Naive B cell (primary cell): ENCODE measurements at regions not wholly inside any gene's neighbourhood (a gene's known extent, or its start where the extent isn't known, plus 50 kb on each side); places are given as distances from the start of the nearest gene placed in this dataset.
"Not testable (repeated sequence)": the region's sequence is repeated elsewhere in the genome, so short reads cannot be mapped to it uniquely, and the experiment has no call there.

Experiments used
- ATAC-seq, 2 donors: fragments of 150-1000 bp; cut with Tn5 transposase; 2 replicates each; pipeline ENCODE4 v1.10.0; 2021; ENCODE audit warnings: low read depth in 2 of 2, mild to moderate bottlenecking in 2 of 2, moderate library complexity in 2 of 2
- DNase-seq: peaks from one replicate; pipeline ENCODE4 v3.0.0; 2022
- H3K27ac Mint-ChIP-seq, 6 donors: one replicate each; pipeline ENCODE4 v1.8.0; 2020 to 2022; ENCODE audit warnings: mild to moderate bottlenecking in 6 of 6, mixed read lengths in 6 of 6, moderate library complexity in 5 of 6, inconsistent platforms in 2 of 6
- H3K27me3 Mint-ChIP-seq, 3 donors: one replicate each; pipeline ENCODE4 v1.8.0; 2021 to 2022; ENCODE audit warnings: mixed read lengths in 3 of 3, mild to moderate bottlenecking in 1 of 3
- H3K36me3 Mint-ChIP-seq, 2 donors: one replicate each; pipeline ENCODE4 v1.8.0; 2020 to 2022; ENCODE audit warnings: mixed read lengths in 2 of 2, inconsistent platforms in 1 of 2, mild to moderate bottlenecking in 1 of 2
- H3K4me1 Mint-ChIP-seq, 3 donors: one replicate each; pipeline ENCODE4 v1.8.0; 2020 to 2022; ENCODE audit warnings: mixed read lengths in 3 of 3, inconsistent platforms in 1 of 3, mild to moderate bottlenecking in 1 of 3, moderate library complexity in 1 of 3
- H3K4me3 Mint-ChIP-seq, 8 donors: one replicate each; pipeline ENCODE4 v1.8.0; 2020 to 2022; ENCODE audit warnings: mild to moderate bottlenecking in 8 of 8, mixed read lengths in 8 of 8, moderate library complexity in 8 of 8, inconsistent platforms in 2 of 8
- H3K9me3 Mint-ChIP-seq, 7 donors: one replicate each; pipeline ENCODE4 v1.8.0; 2020 to 2022; ENCODE audit warnings: mixed read lengths in 7 of 7, mild to moderate bottlenecking in 5 of 7, inconsistent platforms in 2 of 7, moderate library complexity in 1 of 7

GRCh38 chr22:47495110-47495509 lies 732.7 kb downstream of the TBC1D22A start:
- DNase-seq (peak; percentile 48), ATAC-seq (peak; percentile 89 to 90)
- peaks cover 16 to 17% (median 17%) of the 10 kb centered on the region in 3 donors for H3K4me1 Mint-ChIP-seq
- H3K9me3 Mint-ChIP-seq = peaks cover 10 to 29% (median 20%) of the 10 kb centered on the region in 7 donors
- H3K36me3 Mint-ChIP-seq = peaks cover 6 to 13% of the 10 kb centered on the region in 2 donors
- peak overlapping the region; percentile 39 to 97 (median 92) for H3K27ac Mint-ChIP-seq
- peak overlapping the region in 5 of 8 donors; percentile 0 to 80 (median 1) for H3K4me3 Mint-ChIP-seq
- H3K27me3 Mint-ChIP-seq = no peaks in the 10 kb centered on the region

- H3K27ac Mint-ChIP-seq, H3K4me1 Mint-ChIP-seq, ATAC-seq, H3K4me3 Mint-ChIP-seq, H3K27me3 Mint-ChIP-seq, DNase-seq, H3K36me3 Mint-ChIP-seq, H3K9me3 Mint-ChIP-seq: not testable (repeated sequence)
Measured at GRCh38 chr22:47488131-47488530, 725.7 kb downstream of the TBC1D22A start.

GRCh38 chr22:47486569-47487312 lies 724.3 kb downstream of the TBC1D22A start:
- Mint-ChIP-seq H3K36me3 (no peaks in the 10 kb centered on the region), H3K27ac (no peak overlapping the region), H3K4me1 (no peaks in the 10 kb centered on the region), H3K27me3 (peaks cover 8 to 13% (median 9%) of the 10 kb centered on the region in 3 donors), H3K4me3 (no peak overlapping the region), H3K9me3 (peaks cover 0 to 10% (median 2%) of the 10 kb centered on the region in 7 donors)
- ATAC-seq (no peak), DNase-seq (no peak)

GRCh38 chr22:47484960-47485569 lies 722.6 kb downstream of the TBC1D22A start:
- H3K4me3 Mint-ChIP-seq = no peak overlapping the region

GRCh38 chr22:47476231-47476630 lies 713.8 kb downstream of the TBC1D22A start:
- ATAC-seq (no peak), DNase-seq (no peak)
- H3K27ac Mint-ChIP-seq = no peak overlapping the region
- peaks cover 0 to 2% (median 0%) of the 10 kb centered on the region in 7 donors for H3K9me3 Mint-ChIP-seq
- no peak overlapping the region for H3K4me3 Mint-ChIP-seq
- peaks cover 0 to 7% (median 4%) of the 10 kb centered on the region in 3 donors for H3K4me1 Mint-ChIP-seq
- H3K36me3 Mint-ChIP-seq = no peaks in the 10 kb centered on the region
- H3K27me3 Mint-ChIP-seq = peaks cover 8 to 23% (median 17%) of the 10 kb centered on the region in 3 donors

More at GRCh38 chr22:47484960-47485569, 722.6 kb downstream of the TBC1D22A start:
- DNase-seq (no peak), ATAC-seq (no peak)
- Mint-ChIP-seq H3K36me3 (no peaks in the 10 kb centered on the region), H3K27ac (no peak overlapping the region), H3K27me3 (peaks cover 16 to 26% (median 17%) of the 10 kb centered on the region in 3 donors), H3K9me3 (peaks cover 0 to 6% (median 0%) of the 10 kb centered on the region in 7 donors), H3K4me1 (no peaks in the 10 kb centered on the region)

GRCh38 chr22:47474895-47475294 lies 712.4 kb downstream of the TBC1D22A start:
- DNase-seq = no peak
- no peak for ATAC-seq
- H3K27ac Mint-ChIP-seq = no peak overlapping the region
- H3K27me3 Mint-ChIP-seq = peaks cover 0 to 10% (median 8%) of the 10 kb centered on the region in 3 donors
- H3K36me3 Mint-ChIP-seq = no peaks in the 10 kb centered on the region
- H3K4me1 Mint-ChIP-seq = peaks cover 0 to 7% (median 4%) of the 10 kb centered on the region in 3 donors
- no peak overlapping the region for H3K4me3 Mint-ChIP-seq
- H3K9me3 Mint-ChIP-seq = peaks cover 0 to 2% (median 0%) of the 10 kb centered on the region in 7 donors

- DNase-seq = no peak
- Mint-ChIP-seq H3K9me3 (peaks cover 0 to 2% (median 0%) of the 10 kb centered on the region in 7 donors), H3K4me1 (peaks cover 0 to 7% (median 4%) of the 10 kb centered on the region in 3 donors), H3K36me3 (no peaks in the 10 kb centered on the region), H3K4me3 (no peak overlapping the region), H3K27me3 (peaks cover 0 to 12% (median 11%) of the 10 kb centered on the region in 3 donors), H3K27ac (no peak overlapping the region)
- no peak for ATAC-seq
Measured at GRCh38 chr22:47474464-47474863, 712.0 kb downstream of the TBC1D22A start.

- Mint-ChIP-seq H3K27me3 (peaks cover 0 to 12% (median 5%) of the 10 kb centered on the region in 3 donors), H3K4me1 (peaks cover 0 to 7% (median 4%) of the 10 kb centered on the region in 3 donors), H3K9me3 (peaks cover 0 to 8% (median 2%) of the 10 kb centered on the region in 7 donors), H3K4me3 (peak overlapping the region in 1 of 8 donors; percentile 23), H3K36me3 (no peaks in the 10 kb centered on the region), H3K27ac (no peak overlapping the region)
- ATAC-seq (no peak), DNase-seq (no peak)
Measured at GRCh38 chr22:47472636-47473035, 710.2 kb downstream of the TBC1D22A start.

- ATAC-seq (no peak), DNase-seq (no peak)
- H3K36me3 Mint-ChIP-seq = peaks cover 0 to 5% of the 10 kb centered on the region in 2 donors
- peaks cover 5 to 12% (median 10%) of the 10 kb centered on the region in 3 donors for H3K27me3 Mint-ChIP-seq
- H3K4me1 Mint-ChIP-seq = peaks cover 0 to 7% (median 4%) of the 10 kb centered on the region in 3 donors
- no peak overlapping the region for H3K4me3 Mint-ChIP-seq
- H3K9me3 Mint-ChIP-seq = peaks cover 4 to 21% (median 11%) of the 10 kb centered on the region in 7 donors
- H3K27ac Mint-ChIP-seq = no peak overlapping the region
Measured at GRCh38 chr22:47471406-47471805, 709.0 kb downstream of the TBC1D22A start.

- Mint-ChIP-seq H3K27me3 (peaks cover 7 to 15% (median 12%) of the 10 kb centered on the region in 3 donors), H3K27ac (no peak overlapping the region), H3K4me1 (no peaks in the 10 kb centered on the region), H3K9me3 (peaks cover 11 to 28% (median 16%) of the 10 kb centered on the region in 7 donors), H3K4me3 (no peak overlapping the region), H3K36me3 (peaks cover 0 to 9% of the 10 kb centered on the region in 2 donors)
- ATAC-seq (no peak), DNase-seq (no peak)
Measured at GRCh38 chr22:47465809-47466208, 703.4 kb downstream of the TBC1D22A start.

GRCh38 chr22:47465222-47465621 lies 702.8 kb downstream of the TBC1D22A start:
- no peak for ATAC-seq
- Mint-ChIP-seq H3K9me3 (peaks cover 11 to 28% (median 16%) of the 10 kb centered on the region in 7 donors), H3K36me3 (peaks cover 0 to 9% of the 10 kb centered on the region in 2 donors), H3K4me1 (no peaks in the 10 kb centered on the region), H3K27ac (no peak overlapping the region), H3K27me3 (peaks cover 7 to 15% (median 12%) of the 10 kb centered on the region in 3 donors), H3K4me3 (no peak overlapping the region)
- DNase-seq = no peak

- Mint-ChIP-seq H3K27ac (no peak overlapping the region), H3K27me3 (peaks cover 7 to 11% (median 7%) of the 10 kb centered on the region in 3 donors), H3K4me3 (no peak overlapping the region), H3K9me3 (peaks cover 11 to 26% (median 16%) of the 10 kb centered on the region in 7 donors), H3K36me3 (peaks cover 0 to 9% of the 10 kb centered on the region in 2 donors), H3K4me1 (no peaks in the 10 kb centered on the region)
- DNase-seq (no peak), ATAC-seq (no peak)
Measured at GRCh38 chr22:47463220-47463619, 700.8 kb downstream of the TBC1D22A start.

GRCh38 chr22:47460861-47461260 lies 698.4 kb downstream of the TBC1D22A start:
- H3K9me3 Mint-ChIP-seq = peaks cover 0 to 10% (median 3%) of the 10 kb centered on the region in 7 donors
- no peaks in the 10 kb centered on the region for H3K4me1 Mint-ChIP-seq
- ATAC-seq (no peak), DNase-seq (no peak)
- H3K27ac Mint-ChIP-seq = no peak overlapping the region
- no peaks in the 10 kb centered on the region for H3K36me3 Mint-ChIP-seq
- H3K4me3 Mint-ChIP-seq = no peak overlapping the region
- H3K27me3 Mint-ChIP-seq = peaks cover 0 to 11% (median 0%) of the 10 kb centered on the region in 3 donors
